GM19468 (cell line): ENCODE measurements at regions not wholly inside any gene's neighbourhood (a gene's known extent, or its start where the extent isn't known, plus 50 kb on each side); places are given as distances from the start of the nearest gene placed in this dataset.
A peak's percentile ranks its signal among the peaks of the same experiment; 100 is the strongest.
"Not testable (repeated sequence)": the region's sequence is repeated elsewhere in the genome, so short reads cannot be mapped to it uniquely, and the experiment has no call there.

ENCODE experiments used
- ATAC-seq: cut with Tn5 transposase; IDR thresholded peaks from one replicate; pipeline ENCODE4 v1.9.1; 2021; ENCODE audit warnings: mild to moderate bottlenecking, moderate library complexity, moderate number of reproducible peaks; ENCODE audit not compliant: unreplicated experiment; ENCODE audit errors: extremely low read depth

DNA sequence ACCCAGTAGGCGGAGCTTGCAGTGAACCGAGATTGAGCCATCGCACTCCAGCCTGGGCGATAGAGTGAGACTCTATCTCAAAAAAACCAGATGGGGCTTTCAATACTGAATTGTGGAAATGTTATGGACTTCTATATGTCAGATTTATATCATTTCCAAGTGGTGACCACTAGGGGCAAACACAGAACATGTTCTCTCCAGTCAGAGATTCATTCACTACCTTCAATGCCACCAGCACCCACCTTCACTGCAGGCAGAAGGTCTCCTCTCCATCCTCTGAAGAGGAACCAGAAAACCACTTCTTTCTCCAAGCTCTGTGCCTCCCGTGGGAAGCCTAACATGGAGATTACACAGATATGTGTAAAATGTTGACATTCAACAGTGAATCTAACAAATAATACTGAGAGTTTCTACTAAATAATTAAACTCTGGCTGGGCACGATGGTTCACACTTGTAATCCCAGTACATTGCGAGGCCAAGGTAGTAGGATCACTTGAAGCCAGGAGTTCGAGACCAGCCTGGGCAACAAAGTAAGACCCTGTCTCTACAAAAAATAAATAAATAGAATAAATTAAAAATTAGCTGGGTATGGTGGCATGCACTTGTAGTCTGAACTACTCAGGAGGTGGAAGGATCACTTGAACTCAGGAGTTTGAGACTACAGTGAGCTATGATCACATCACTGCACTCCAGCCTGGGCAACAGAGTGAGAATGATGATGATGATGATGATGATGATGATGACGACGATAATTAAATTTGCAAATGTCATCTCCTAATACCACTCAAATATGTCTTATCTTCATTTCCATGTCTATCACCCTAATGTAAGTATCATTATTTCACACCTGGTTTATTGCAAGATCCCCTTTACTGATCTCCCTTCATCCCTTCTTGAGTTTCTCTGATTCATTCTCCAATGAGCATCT lies 151.1 kb downstream of the ZNF281 start:
- ATAC-seq, result peak; percentile 46

DNA sequence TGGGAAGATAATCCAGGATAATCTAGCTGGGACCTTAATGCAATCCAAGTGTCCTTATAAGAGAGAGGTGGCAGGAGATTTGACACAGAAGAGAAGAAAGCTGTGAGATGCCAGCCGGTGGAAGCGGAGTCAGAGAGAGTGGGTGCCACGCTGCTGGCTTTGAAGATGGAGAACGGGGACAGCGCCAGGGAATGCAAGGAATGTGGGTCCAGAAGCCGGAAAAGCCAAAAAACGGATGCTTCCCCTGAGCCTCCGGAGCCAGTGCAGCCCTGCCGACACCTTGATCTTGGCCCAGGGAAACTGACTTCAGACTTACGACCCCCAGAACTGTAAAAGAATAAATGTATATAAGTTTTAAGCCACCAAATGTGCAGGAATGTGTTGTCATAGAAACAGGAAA lies 152.6 kb downstream of the ZNF281 start:
- no peak for ATAC-seq

DNA sequence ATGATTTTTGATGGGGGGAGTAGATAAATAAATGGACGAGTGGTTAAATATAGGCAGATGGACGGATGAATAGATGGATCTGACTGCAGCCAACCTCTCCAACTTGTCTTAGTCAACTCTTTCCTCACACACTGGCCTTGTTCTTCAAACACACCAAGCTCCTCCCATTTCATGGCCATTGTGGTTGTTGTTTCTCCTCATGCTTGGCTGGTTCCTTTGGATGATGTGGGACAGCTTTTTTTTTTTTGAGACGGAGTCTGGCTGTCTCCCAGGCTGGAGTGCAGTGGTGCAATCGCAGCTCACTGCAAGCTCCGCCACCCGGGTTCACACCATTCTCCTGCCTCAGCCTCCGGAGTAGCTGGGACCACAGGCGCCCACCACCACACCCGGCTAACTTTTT lies 155.2 kb downstream of the ZNF281 start:
- not testable (repeated sequence) for ATAC-seq

DNA sequence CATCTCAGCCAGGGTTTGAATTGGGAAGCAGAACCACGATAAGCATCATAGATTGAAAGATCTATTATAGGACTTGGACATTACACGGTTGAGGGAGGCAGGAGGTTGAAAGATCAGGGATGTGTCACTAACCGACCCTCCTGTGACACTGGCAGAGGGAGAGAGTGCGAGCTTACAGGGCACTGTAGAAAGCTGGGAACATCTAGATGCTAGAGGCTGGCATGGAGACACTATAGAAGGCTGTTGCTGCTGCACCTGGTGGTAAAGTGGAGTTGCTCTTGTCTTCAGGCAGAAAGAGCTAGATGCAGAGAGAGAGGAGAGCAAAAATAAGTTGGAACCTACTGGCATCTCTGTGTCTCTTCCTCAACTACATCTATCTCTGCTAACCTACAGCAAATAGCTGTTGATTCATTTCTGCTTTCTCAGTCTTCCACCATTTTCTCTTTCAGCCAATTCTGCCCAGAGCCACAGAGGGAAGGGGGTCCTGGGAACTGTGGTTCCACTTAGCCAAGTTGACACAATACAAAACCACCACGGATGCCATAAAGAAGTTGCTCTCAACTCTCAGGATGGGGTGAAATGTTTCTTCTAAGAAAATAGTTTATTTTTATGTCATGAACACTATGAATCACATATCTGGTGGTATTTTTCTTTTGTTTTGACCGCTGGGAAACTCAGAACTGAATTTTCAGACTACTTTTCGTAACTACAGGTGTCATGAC lies 155.9 kb downstream of the ZNF281 start:
- ATAC-seq, result no peak

DNA sequence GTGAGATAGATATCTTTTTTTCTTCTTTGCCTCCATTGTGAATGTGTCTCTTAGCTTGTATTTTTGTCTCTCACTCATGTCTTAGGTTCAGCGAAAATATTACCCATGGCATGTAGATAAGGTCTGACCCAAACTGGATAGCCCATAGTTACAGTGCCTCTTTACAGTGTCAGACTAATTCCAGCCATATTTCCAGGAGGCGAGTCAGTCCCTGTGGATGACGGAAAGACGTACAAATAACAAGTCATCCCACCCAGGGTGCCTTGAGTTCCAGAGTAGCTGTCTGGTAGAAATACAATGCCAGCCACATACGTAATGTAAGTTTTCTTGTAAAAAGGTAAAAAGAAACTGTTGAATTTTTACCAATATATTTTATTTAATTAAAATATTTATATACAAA lies 157.3 kb downstream of the ZNF281 start:
- no peak for ATAC-seq

DNA sequence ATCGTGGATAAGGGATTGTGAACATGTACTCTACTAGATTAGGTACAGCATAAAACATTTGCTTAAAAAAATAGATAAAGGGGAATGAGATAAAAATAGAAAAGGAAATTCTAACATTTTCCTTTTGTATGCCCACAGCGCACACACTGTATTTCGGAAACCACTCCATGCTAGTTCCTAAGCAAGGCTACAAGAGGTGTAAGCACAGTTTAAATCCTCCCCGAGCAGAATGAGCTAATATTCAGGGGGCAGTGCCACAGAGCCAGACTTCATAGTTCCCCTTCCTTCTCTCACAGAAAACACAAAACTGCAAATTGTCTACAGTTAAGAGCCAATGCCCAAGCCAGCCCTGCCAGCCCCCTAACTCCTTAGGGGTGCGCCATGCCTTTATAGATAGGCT lies 159.4 kb downstream of the ZNF281 start:
- ATAC-seq, result no peak

DNA sequence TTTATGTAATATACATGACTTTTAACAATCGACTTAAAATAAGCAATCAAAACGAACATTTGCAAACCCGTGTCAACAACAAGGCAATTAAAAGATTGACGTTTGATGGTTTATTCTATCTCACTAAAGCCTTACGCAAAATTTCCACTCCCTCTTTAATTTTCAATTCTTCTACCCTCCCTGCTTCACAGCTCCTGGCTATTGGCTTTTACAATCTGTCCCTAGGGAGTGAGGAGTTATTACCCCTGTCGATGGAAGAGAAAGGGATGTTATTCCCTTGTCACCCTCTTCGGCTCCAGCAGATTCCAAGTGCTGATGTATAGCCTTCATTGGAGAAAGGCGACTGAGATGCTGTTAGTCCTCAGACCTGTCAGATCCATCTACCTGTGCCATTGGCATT lies 161.3 kb downstream of the ZNF281 start:
- ATAC-seq, result no peak

DNA sequence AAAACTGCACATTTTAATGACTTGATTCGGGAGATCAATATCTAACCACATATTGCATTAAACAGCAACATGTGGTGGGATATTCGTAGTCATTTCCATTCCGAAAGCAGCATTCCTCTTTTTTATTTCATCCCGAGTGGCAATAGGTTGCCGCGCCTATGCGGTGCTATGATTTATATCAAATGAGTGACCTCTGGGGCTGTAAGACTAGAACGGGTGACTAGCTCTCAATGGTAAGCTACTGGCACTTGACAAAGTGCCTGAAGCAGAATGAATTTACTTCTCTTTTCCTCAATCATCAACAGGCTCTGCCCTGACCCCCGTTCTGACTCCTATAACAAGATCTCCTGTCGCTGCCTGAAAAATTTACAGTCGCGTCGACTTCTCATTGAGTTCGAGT lies 162.3 kb downstream of the ZNF281 start:
- ATAC-seq, result no peak

DNA sequence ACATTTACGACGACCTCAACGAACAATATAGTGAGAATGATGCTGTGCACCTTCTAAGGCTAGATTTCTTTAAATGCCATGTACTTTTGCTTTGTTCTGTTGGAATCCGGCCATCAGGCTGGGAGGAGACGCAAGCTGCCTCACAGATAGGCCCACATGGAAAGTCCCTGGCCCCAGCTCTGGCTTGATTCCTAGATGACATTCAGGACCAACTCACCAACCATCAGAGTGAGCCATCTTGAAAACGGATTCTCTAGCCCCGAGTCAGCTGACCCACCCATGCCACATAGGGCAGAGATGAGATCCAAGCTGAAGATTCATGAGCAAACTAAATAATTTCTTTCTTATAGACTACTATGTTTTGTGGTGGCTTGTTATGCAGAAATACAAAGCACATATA lies 164.4 kb downstream of the ZNF281 start:
- ATAC-seq, result no peak

DNA sequence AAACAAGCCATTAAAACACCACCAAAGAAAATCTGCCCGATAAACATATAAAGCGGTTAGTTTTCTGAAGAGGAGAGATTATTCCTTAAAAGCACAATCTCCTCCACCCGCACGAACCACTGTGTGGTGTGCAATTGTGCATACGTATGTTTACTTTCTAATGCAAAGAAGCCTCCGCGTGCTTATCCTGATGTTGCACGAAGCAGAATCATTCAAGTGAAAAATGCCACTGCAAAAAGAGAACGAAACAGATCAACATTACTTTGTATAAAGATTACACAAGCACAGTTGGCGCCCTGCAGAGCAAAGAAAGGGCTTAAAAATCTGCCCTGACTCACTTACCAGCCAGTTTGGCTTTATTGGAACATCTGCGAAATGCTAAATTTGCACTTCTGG lies 166.8 kb downstream of the ZNF281 start:
- ATAC-seq, result no peak

DNA sequence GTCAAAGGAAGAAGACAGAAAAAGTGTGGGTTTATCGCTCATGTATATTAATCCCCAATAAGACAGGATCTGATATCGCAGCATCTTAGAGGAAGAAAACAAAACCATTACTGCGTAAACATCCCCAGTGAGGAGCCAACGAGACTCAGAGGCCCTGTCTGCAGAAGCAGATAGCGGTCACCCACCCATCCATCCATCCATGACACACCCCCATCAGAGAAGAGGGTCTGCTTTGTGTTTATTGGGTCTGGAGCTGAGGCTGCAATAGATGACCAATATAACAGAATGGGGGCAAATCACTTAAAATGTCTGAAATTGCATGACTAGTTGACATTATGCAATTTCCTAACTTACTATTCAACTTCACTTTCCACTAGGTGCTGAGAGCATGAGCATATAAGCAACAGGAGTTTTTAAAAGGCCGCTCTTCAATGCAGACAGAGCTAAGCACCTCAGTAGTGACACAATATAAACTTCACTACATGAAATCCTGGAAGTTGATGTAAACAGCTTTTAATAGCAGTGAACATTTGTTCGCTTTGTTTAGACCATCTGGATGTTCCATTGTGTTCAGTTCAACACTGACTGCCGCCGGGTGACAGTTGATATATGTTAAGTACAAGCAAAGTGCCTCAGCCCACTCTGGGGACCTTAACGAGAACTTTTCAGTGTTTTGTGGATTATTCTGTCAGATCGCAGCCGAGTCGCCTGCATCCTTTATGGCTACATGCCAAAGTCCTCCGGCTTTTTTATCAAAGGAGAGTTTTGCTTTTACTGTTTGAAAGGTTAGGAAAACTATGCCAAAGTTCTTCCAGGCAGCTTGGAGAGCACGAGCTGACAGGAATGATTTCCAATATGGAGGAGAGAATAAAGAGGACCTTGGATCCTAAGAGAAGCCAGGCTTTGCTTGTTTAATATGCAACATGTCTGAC lies 167.5 kb downstream of the ZNF281 start:
- ATAC-seq, result no peak

DNA sequence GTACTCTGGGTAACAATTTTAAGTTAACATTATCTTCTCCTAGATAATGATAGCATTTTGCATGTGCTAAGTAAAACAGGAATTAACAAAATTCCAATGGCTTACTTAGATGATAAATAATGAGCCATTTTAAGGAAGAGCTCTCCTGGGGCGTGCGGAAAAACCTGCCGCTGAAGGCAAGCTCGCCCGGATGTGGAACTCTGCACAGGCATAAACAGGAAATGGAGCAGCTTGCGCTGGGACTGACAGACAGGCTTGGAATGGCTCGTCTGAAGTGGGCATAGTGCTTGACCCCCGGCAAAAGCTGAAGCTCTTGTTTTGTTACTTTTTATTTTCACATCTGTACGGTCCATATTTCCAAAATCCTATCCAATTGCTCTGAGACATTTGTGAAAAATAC lies 169.2 kb downstream of the ZNF281 start:
- no peak for ATAC-seq

DNA sequence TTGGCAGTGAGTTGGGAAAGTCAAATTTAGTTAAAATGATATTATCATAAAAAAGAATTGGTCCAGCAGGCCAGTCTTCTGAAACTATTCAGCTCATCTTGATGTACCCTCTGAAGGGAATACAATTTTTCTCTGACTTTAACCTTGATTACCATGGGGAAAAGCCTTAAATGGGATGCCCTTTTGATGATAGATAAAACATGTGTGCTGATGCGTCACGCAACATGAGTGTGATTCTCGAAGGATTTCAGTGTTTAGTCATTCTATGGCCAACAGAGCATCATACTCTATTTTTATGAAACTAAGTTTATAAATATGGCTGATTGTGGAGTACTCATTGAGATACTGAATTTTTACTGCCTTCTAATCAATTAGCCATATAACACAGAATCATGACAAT lies 171.5 kb downstream of the ZNF281 start:
- no peak for ATAC-seq

DNA sequence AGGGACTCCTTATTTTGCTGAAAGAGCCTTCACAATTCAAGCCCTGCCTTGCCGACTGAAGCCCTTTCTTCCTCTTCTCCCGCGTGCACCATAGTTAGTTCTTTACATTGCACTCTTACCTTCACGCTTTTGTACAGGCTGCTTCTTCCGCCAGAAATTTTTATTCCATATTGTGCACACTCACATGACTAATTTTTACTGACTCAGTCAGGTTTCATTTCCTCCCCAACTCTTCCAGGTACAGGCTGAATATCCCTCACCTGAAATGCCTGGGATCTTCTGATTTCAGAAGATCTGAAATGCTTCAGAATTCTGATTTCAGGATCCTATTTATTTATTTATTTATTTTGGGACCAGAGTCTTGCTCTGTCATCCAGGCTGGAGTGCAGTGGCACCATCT lies 172.8 kb downstream of the ZNF281 start:
- no peak for ATAC-seq

DNA sequence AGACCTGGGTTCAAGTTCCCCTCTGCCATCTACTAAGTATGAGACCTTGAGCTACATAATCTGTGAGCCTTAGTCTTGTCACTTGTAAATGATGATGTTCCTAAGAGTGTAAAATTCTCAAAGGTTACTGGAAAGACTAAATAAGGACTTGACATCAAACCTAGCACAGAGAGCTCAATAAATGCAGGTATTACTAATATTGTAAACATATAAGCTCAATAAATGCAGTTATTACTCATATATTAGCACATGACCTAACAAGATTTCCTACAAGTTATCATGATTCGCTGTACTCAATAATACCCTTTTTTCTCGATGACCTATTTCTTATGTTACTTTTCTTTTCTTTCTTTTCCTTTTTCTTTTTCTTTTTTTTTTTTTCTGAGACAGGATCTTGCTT lies 174.9 kb downstream of the ZNF281 start:
- no peak for ATAC-seq

DNA sequence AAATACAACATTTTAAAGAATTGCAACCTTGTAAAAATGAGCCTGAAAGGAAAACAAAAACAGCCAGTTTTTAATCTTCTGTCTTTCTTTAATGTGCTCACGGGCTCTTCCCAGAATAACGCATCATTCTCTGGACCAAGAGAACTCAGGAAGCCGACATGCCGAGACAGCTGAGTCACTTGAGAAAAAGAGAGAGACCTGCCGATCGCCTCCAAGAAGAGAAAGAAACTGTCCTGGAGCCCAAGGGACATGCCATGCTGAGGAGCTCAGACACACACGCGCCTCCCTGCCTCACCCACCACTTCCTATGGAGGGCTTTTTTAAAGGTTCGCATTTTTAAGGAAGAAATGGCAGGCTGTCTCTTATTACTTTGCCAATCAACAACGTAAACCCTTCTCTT lies 176.4 kb downstream of the ZNF281 start:
- ATAC-seq, result no peak

DNA sequence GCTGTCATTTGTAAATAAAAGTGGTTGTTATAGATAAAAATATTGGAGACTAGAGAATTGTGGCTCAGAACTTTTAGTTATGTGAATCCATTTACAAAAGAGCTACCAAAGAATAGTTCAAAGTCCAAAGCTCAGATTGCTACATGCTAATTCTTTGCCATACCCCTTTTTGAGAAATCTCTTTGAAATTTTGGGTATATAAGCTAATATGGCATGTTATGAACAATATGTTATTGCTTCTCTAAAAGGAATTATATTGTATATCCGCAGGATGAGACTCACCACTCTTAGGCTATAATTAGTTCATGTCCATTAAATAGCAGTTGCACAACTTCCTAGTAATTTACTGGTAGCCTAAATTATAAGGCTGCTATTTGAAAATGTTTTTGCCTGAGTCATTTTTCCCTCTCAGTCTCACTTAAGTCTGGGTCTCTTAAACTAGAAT lies 178.0 kb downstream of the ZNF281 start:
- ATAC-seq, result no peak

DNA sequence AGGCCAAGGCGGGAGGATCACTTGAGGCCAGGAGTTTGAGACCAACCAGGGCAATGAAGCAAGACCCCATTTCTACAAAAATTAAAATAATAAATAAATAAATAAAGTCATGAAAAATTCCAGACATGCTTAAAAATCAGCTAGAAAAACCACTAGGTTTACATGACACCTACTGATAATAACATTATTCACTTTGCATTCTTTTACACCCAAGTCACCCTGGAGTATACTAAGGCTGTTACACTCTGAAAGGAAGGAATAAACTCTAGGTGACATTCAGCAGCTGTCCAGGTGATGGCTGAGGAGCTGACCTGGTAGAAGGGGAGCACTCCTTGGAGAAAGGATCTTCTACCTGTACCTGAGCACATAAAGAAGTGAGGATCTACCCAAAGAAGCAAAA lies 179.2 kb downstream of the ZNF281 start:
- no peak for ATAC-seq

DNA sequence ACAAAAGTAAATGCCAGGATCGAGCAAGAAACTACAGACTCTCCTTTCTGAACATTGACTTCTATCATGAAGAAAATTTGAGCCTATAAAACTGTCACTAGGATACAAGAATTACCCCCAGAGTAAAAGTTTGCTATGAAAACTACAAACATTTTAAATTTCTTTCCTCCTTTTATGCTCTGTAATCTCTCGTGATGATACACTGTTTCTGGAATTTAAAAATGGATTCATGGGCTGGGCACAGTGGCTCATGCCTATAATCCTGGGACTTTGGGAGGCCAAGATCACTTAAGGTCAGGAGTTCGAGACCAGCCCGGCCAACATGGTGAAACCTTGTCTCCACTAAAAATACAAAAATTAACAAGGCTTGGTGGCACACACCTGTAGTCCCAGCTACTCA lies 181.3 kb downstream of the ZNF281 start:
- no peak for ATAC-seq

DNA sequence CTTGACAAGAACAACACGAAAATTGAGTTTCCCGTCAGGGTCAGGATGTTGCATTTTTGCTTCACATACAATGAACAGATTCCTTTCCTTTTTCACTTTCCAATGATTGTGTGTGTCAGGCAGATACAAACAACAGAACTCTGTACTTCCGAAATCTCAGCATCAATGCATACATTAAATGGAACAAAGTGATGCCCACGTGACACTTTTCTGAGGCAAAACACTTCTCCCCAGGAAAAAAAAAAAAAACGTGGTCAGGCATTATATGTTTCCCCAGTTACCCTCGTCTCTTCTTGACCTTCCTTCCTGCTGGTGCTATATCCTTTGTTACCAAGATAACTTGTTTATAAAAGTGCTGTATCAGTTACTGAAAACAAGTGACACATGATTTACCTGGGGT lies 181.8 kb downstream of the ZNF281 start:
- ATAC-seq, result no peak
